GM23338 (cell line): ENCODE measurements at regions not wholly inside any gene's neighbourhood (a gene's known extent, or its start where the extent isn't known, plus 50 kb on each side); places are given as distances from the start of the nearest gene placed in this dataset.

Experiments used
- ATAC-seq: fragments of 200-7000 bp; cut with Tn5 transposase; 3 replicates; pipeline ENCODE4 v1.9.1; 2020
- DNase-seq: peaks from one replicate; pipeline ENCODE4 v3.0.0-alpha.2; 2015; ENCODE audit warnings: low spot score
- H2AFZ ChIP-seq: fragments of 200-600 bp; sonication (generic); 2 replicates; pipeline ENCODE4 v1.8.0; 2016; ENCODE audit warnings: antibody characterized with exemption, mild to moderate bottlenecking, moderate library complexity
- H3F3A ChIP-seq: fragments of 200-600 bp; sonication (generic); replicated peaks from 2 replicates; pipeline ENCODE4 v1.8.0; 2017; ENCODE audit warnings: antibody characterized with exemption, mixed run types, low read depth
- H3K27ac ChIP-seq: fragments of 200-600 bp; sonication (generic); 2 replicates; pipeline ENCODE4 v1.6.1; 2016; ENCODE audit warnings: low read depth
- H3K27me3 ChIP-seq: fragments of 200-600 bp; sonication (generic); 2 replicates; pipeline ENCODE4 v1.8.0; 2016; ENCODE audit warnings: mild to moderate bottlenecking, mixed run types, moderate library complexity; ENCODE audit not compliant: insufficient read depth
- H3K36me3 ChIP-seq: fragments of 200-600 bp; sonication (generic); 2 replicates; pipeline ENCODE4 v1.8.0; 2016; ENCODE audit warnings: mild to moderate bottlenecking; ENCODE audit not compliant: insufficient read depth
- H3K4me1 ChIP-seq: fragments of 200-600 bp; sonication (generic); 2 replicates; pipeline ENCODE4 v1.8.0; 2016; ENCODE audit warnings: mild to moderate bottlenecking, moderate library complexity; ENCODE audit not compliant: insufficient read depth
- H3K4me2 ChIP-seq: fragments of 200-600 bp; sonication (generic); 2 replicates; pipeline ENCODE4 v1.7.1; 2017; ENCODE audit warnings: mixed run types
- H3K4me3 ChIP-seq: fragments of 200-600 bp; sonication (generic); 2 replicates; pipeline ENCODE4 v1.6.1; 2016; ENCODE audit warnings: mixed run types
- H3K79me2 ChIP-seq: fragments of 200-600 bp; sonication (generic); replicated peaks from 2 replicates; pipeline ENCODE4 v1.8.0; 2017; ENCODE audit warnings: mild to moderate bottlenecking; ENCODE audit not compliant: insufficient read depth
- H3K9me2 ChIP-seq: fragments of 200-600 bp; sonication (generic); 2 replicates; pipeline ENCODE4 v1.8.0; 2017; ENCODE audit not compliant: insufficient read depth
- H4K20me1 ChIP-seq: fragments of 200-600 bp; sonication (generic); replicated peaks from 2 replicates; pipeline ENCODE4 v1.8.0; 2017; ENCODE audit warnings: mild to moderate bottlenecking; ENCODE audit not compliant: insufficient read depth
- H3K27ac Mint-ChIP-seq: 2 replicates; pipeline ENCODE4 v1.8.0; 2020; ENCODE audit warnings: inconsistent platforms, mild to moderate bottlenecking, moderate library complexity, mixed read lengths
- H3K27me3 Mint-ChIP-seq: 3 replicates; pipeline ENCODE4 v1.8.0; 2022; ENCODE audit warnings: low read depth, mild to moderate bottlenecking, moderate library complexity, mixed read lengths, inconsistent platforms; ENCODE audit not compliant: insufficient read depth, poor library complexity
- H3K36me3 Mint-ChIP-seq: 3 replicates; pipeline ENCODE4 v1.8.0; 2021; ENCODE audit warnings: low read depth, mild to moderate bottlenecking, inconsistent platforms, moderate library complexity, mixed read lengths
- H3K4me1 Mint-ChIP-seq: 3 replicates; pipeline ENCODE4 v1.8.0; 2020; ENCODE audit warnings: mild to moderate bottlenecking, inconsistent platforms, mixed read lengths
- H3K4me3 Mint-ChIP-seq: 3 replicates; pipeline ENCODE4 v1.8.0; 2021; ENCODE audit warnings: moderate library complexity, mild to moderate bottlenecking, inconsistent platforms, mixed read lengths
- H3K9me3 Mint-ChIP-seq: 3 replicates; pipeline ENCODE4 v1.8.0; 2020; ENCODE audit warnings: moderate library complexity, mild to moderate bottlenecking, inconsistent platforms, mixed read lengths
- ETS1 ChIP-seq: IDR thresholded peaks from 2 replicates; pipeline ENCODE4 v1.6.1; 2016; ENCODE audit warnings: antibody characterized with exemption
- EZH2 ChIP-seq: fragments of 200-600 bp; sonication (generic); IDR thresholded peaks from one replicate; pipeline ENCODE4 v1.8.0; 2017; ENCODE audit warnings: antibody characterized with exemption, mild to moderate bottlenecking, low read depth; ENCODE audit not compliant: unreplicated experiment
- JUNB ChIP-seq: IDR thresholded peaks from one replicate; pipeline ENCODE4 v1.6.1; 2016; ENCODE audit warnings: antibody characterized with exemption; ENCODE audit not compliant: unreplicated experiment
- NANOG ChIP-seq: IDR thresholded peaks from 2 replicates; pipeline ENCODE4 v1.6.1; 2016; ENCODE audit warnings: antibody characterized with exemption, borderline replicate concordance
- STAT1 ChIP-seq: IDR thresholded peaks from one replicate; pipeline ENCODE4 v1.6.1; 2016; ENCODE audit warnings: antibody characterized with exemption; ENCODE audit not compliant: unreplicated experiment
- ZNF114 ChIP-seq: fragments of 250-450 bp; sonication (Bioruptor Pico); IDR thresholded peaks from 2 replicates; pipeline ENCODE4 v1.5.0; 2020; ENCODE audit warnings: mild to moderate bottlenecking, moderate library complexity
- ZNF331 ChIP-seq: fragments of 250-450 bp; sonication (Bioruptor Pico); IDR thresholded peaks from 2 replicates; pipeline ENCODE4 v1.5.0; 2020; ENCODE audit warnings: low read depth, mild to moderate bottlenecking, moderate library complexity
- TF ChIP-seq, protein P1 (sequence below), 2 experiments: fragments of 200-600 bp in 1 of 2; sonication (generic) in 1 of 2; conservative IDR thresholded peaks; 2 replicates each; pipeline versions ENCODE4 v1.5.1 to v1.6.1; 2016 to 2017; ENCODE audit warnings: antibody characterized with exemption in 2 of 2, low read depth in 2 of 2, mild to moderate bottlenecking in 2 of 2, moderate library complexity in 1 of 2

- H2AFZ ChIP-seq: no peak overlapping the region; the same call in 1 of the 2 replicates
- no peaks in the 10 kb centered on the region for H3F3A ChIP-seq
- H3K4me1 ChIP-seq: no peaks in the 10 kb centered on the region
- no peak overlapping the region for H3K27ac ChIP-seq
- no peak for TF ChIP-seq JUNB
- no peak for TF ChIP-seq STAT1
- TF ChIP-seq ZNF114 (CRISPR knock-in tag): no peak
- TF ChIP-seq ETS1: no peak
- Mint-ChIP-seq H3K4me1 (peaks cover 11% of the 10 kb centered on the region; the same call in 2 of the 3 replicates), H3K9me3 (no peaks in the 10 kb centered on the region), H3K4me3 (no peak overlapping the region), H3K36me3 (no peaks in the 10 kb centered on the region), H3K27me3 (peaks cover 2% of the 10 kb centered on the region), H3K27ac (no peak overlapping the region)
- no peaks in the 10 kb centered on the region for H3K36me3 ChIP-seq
- no peaks in the 10 kb centered on the region for H3K27me3 ChIP-seq
- H3K79me2 ChIP-seq: no peaks in the 10 kb centered on the region
- DNase-seq (no peak), ATAC-seq (no peak)
- no peaks in the 10 kb centered on the region for H4K20me1 ChIP-seq
- no peak overlapping the region for H3K4me3 ChIP-seq
- no peak overlapping the region for H3K4me2 ChIP-seq
- 0 out of 2 replicates have a peak, but pooled peaks cover 5% of the 10 kb centered on the region for H3K9me2 ChIP-seq
Observed at GRCh38 chr16:82379551-82379950, 209.5 kb upstream of the MPHOSPH6 start.

DNA sequence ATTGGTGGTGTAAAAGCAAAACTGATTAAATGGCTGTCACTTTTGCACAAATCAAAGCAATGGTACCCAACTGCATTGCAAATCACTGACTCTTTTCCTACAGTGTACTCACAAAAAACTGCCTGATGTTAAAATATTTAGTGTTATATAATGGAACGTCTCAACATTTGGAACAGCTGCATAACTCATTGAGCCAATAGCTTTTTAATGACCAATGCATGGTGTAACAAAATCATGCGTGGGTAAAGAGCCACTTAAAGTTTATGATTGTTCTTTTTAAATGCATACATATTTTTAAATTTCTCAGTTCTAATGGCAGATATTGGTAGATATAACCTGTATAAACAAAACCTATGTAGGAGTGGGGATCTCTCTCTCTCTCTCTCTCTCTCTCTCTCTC, 204.0 kb upstream of the MPHOSPH6 start:
- no peak for DNase-seq
- no peaks in the 10 kb centered on the region for H3K36me3 ChIP-seq
- no peaks in the 10 kb centered on the region for H3K36me3 Mint-ChIP-seq

More for the DNA sequence above, 204.0 kb upstream of the MPHOSPH6 start:
- no peak for ATAC-seq
- Mint-ChIP-seq H3K4me1 (0 out of 3 replicates have a peak, but pooled peaks cover 2% of the 10 kb centered on the region), H3K27me3 (peaks cover 2% of the 10 kb centered on the region), H3K4me3 (no peak overlapping the region), H3K27ac (no peak overlapping the region), H3K9me3 (no peaks in the 10 kb centered on the region)
- no peaks in the 10 kb centered on the region for H3F3A ChIP-seq
- no peak overlapping the region for H3K4me2 ChIP-seq
- H3K27ac ChIP-seq: no peak overlapping the region
- H3K27me3 ChIP-seq: no peaks in the 10 kb centered on the region
- 0 out of 2 replicates have a peak, but pooled peaks cover 5% of the 10 kb centered on the region for H3K9me2 ChIP-seq
- TF ChIP-seq EZH2: no peak
- TF ChIP-seq, protein P1, sequence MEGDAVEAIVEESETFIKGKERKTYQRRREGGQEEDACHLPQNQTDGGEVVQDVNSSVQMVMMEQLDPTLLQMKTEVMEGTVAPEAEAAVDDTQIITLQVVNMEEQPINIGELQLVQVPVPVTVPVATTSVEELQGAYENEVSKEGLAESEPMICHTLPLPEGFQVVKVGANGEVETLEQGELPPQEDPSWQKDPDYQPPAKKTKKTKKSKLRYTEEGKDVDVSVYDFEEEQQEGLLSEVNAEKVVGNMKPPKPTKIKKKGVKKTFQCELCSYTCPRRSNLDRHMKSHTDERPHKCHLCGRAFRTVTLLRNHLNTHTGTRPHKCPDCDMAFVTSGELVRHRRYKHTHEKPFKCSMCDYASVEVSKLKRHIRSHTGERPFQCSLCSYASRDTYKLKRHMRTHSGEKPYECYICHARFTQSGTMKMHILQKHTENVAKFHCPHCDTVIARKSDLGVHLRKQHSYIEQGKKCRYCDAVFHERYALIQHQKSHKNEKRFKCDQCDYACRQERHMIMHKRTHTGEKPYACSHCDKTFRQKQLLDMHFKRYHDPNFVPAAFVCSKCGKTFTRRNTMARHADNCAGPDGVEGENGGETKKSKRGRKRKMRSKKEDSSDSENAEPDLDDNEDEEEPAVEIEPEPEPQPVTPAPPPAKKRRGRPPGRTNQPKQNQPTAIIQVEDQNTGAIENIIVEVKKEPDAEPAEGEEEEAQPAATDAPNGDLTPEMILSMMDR (conservative IDR thresholded peaks at IDR 0.05; ENCODE audit: low read depth in 2 of 2): no peak
- no peak for TF ChIP-seq ZNF114 (CRISPR knock-in tag)
- TF ChIP-seq ZNF331 (CRISPR knock-in tag): no peak
- no peak for TF ChIP-seq ETS1
- no peak for TF ChIP-seq NANOG
- no peaks in the 10 kb centered on the region for H4K20me1 ChIP-seq
- H3K4me1 ChIP-seq: no peaks in the 10 kb centered on the region
- H2AFZ ChIP-seq: no peak overlapping the region
- H3K4me3 ChIP-seq: no peak overlapping the region
- no peaks in the 10 kb centered on the region for H3K79me2 ChIP-seq
